GM12874 (cell line): ENCODE measurements at regions not wholly inside any gene's neighbourhood (a gene's known extent, or its start where the extent isn't known, plus 50 kb on each side); places are given as distances from the start of the nearest gene placed in this dataset.

Experiments
- TF ChIP-seq, protein P1 (sequence below): IDR thresholded peaks from 2 replicates; pipeline ENCODE4 v1.5.1; 2011; ENCODE audit warnings: low read depth, mild to moderate bottlenecking, control low read depth, low read length, moderate library complexity; ENCODE audit not compliant: insufficient read depth

- TF ChIP-seq, protein P1, sequence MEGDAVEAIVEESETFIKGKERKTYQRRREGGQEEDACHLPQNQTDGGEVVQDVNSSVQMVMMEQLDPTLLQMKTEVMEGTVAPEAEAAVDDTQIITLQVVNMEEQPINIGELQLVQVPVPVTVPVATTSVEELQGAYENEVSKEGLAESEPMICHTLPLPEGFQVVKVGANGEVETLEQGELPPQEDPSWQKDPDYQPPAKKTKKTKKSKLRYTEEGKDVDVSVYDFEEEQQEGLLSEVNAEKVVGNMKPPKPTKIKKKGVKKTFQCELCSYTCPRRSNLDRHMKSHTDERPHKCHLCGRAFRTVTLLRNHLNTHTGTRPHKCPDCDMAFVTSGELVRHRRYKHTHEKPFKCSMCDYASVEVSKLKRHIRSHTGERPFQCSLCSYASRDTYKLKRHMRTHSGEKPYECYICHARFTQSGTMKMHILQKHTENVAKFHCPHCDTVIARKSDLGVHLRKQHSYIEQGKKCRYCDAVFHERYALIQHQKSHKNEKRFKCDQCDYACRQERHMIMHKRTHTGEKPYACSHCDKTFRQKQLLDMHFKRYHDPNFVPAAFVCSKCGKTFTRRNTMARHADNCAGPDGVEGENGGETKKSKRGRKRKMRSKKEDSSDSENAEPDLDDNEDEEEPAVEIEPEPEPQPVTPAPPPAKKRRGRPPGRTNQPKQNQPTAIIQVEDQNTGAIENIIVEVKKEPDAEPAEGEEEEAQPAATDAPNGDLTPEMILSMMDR = no peak
Observed at GRCh38 chr16:5228369-5228768, 130.8 kb upstream of the EEF2KMT start.

DNA sequence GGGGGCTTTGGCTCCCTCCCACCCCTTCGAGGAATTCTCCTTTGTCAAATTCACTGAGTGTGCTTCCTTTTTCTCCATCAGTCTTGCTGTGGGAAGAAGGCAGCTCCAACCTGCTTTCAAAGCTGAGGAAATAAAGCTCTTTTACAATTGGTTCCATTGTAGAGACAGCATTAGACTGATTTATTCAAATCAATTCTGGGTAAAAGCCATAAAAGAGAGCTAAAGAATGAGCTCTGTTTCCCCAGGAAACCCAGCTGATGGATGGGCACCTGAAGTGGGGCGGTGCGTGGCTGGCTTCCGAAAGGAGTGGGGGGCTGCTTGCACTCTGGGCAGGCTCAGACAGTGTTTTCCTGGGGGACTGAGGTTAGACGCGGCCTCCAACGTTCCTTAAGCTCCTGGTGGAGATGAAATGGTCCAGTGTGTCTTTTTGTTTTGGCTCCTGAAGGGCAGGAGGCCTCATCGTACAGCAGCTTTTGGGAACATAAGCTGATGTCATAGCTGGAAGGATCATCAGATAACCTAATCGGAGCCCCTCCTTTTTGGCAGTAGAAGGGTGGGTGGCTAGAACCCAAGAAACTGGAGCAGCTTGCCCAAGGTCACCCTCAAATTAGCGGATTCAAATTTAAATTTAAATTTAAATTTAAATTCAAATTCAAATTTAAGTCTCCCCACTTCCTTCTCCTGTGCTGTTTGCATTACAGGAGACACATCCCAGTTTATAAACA lies 128.5 kb upstream of the EEF2KMT start:
- TF ChIP-seq, protein P1 = no peak

DNA sequence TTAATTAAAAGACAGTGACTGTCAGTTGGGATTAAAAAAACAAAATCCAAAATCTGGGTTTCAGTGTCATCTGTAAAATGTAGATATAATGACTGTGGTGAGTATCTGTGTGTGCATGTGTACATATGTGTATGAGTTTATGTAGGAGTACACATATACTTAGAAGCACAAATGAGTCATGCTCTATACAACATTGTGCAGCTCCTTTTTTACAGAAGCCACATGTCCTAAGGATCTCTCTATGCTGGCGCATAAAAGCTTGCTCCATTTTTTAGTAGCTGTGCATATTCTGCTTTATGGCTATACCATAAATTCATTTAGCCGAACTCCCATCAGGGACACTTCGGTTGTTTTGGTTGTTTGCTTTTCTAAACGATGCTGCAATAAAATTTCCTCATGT lies 125.2 kb upstream of the EEF2KMT start:
- TF ChIP-seq, protein P1 = no peak

DNA sequence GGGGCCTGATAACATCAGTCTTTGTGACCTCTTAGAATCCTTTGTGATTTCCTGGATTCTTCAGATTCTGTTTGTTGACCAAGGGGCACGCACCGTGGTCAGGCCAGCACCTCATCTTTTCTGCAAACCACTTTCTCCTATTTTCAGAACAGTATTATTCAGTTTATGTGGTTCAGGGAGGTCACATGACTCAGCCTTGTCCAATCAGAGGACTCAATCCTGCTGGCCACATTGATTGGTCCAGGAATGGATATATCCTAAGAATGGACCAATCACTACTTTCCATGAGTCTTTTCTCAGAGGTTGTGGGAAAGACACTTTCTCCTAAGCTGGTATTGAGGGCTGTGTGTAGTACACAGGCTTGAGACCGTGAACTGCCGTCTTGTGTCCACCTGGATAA lies 123.1 kb upstream of the EEF2KMT start:
- TF ChIP-seq, protein P1 = no peak

DNA sequence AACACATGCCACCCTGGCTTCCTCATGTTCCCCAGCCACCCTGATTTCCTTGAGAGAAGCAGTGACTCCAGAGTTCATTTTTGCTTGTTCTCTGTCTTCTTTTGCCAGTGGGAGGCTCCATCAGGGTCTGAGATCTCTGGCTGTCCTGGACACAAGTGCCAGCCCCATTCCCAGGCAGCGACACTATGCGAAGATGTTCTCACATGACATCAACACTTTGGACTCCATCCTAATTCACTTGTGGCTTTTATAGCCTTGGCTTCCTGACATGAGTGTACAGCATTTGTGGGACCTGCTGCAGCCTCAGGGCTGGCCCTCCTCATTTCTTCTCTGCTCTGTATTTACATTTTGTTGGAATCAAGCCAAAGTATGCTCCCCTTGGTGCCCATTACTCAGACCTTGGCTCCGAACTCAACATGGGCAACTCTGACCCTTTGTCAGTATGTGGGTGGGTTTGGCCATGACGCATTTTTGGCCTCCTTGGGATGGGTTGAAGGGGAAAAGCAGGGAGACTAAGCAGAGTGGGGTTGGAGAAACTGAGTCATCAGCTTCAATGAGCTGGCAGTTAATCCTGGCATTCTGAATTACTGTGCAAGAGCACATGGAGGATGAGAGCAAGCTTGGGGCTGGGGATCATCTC lies 119.0 kb upstream of the EEF2KMT start:
- TF ChIP-seq, protein P1 = no peak

- TF ChIP-seq, protein P1 = no peak
Observed at GRCh38 chr16:5215901-5216300, 118.3 kb upstream of the EEF2KMT start.

GRCh38 chr16:5214466-5214865 lies 116.9 kb upstream of the EEF2KMT start:
- TF ChIP-seq, protein P1 = no peak
